ENCODE measurements at regions not wholly inside any gene's neighbourhood (a gene's known extent, or its start where the extent isn't known, plus 50 kb on each side); places are given as distances from the start of the nearest gene placed in this dataset.

- no peak for TF ChIP-seq CTCF (IDR thresholded peaks at IDR 0.05)
- no peak for TF ChIP-seq POLR2A (IDR thresholded peaks at IDR 0.05)
Observed at GRCh38 chr10:126846469-126846868, 58.8 kb upstream of the DOCK1 start.

Data from testis (tissue), 2 donors.